ENCODE measurements at regions not wholly inside any gene's neighbourhood (a gene's known extent, or its start where the extent isn't known, plus 50 kb on each side); places are given as distances from the start of the nearest gene placed in this dataset.
"Not testable (repeated sequence)": the region's sequence is repeated elsewhere in the genome, so short reads cannot be mapped to it uniquely, and the experiment has no call there.

DNA sequence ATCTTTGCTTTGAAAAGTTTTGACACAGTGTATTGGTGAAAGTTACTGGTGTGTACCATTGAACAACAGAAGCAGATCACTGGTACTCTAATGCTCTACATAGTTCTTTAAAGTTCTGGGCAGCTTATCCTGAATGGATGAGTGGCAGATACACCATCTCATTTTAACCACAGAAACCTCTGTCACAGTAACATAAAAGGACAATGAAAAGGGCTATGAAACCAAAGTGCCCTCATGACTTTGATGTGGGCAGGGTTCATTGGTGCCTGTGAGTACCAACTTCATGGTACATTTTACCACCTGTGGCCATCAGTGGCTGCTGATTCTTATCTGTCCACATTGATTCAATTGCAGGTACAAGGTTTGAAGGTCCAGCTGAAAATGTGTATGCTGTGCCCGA is 285.7 kb upstream of the PREP start:
- CTCF ChIA-PET, result no interaction called here
- no peaks in the 10 kb centered on the region for H3K27me3 ChIP-seq (ENCODE audit: insufficient read depth)
- H3K4me1 ChIP-seq (ENCODE audit: control insufficient read depth in 1 of 2, insufficient read depth in 2 of 2, low read depth in 1 of 2, low read length in 1 of 2), result 0 out of 4 replicates have a peak, but pooled peaks cover 0 to 8% of the 10 kb centered on the region in 2 experiments
- no peak overlapping the region for H3K9ac ChIP-seq
- H4K20me1 ChIP-seq (ENCODE audit: insufficient read depth), result no peaks in the 10 kb centered on the region
- H3F3A ChIP-seq (replicated peaks; ENCODE audit: insufficient read depth), result no peaks in the 10 kb centered on the region
- H3K4me2 ChIP-seq, result no peak overlapping the region
- H3K79me2 ChIP-seq (ENCODE audit: insufficient read depth), result no peaks in the 10 kb centered on the region
- no peak for TF ChIP-seq TAF1 (IDR thresholded peaks at IDR 0.05; ENCODE audit: borderline replicate concordance, low read depth, low read length)
- no peak for TF ChIP-seq YY1 (IDR thresholded peaks at IDR 0.05; ENCODE audit: low read depth)
- TF ChIP-seq SMC3 (IDR thresholded peaks at IDR 0.05; ENCODE audit: low read depth, low read length), result no peak
- TF ChIP-seq TCF12 (IDR thresholded peaks at IDR 0.05), result no peak
- TF ChIP-seq TEAD4 (IDR thresholded peaks at IDR 0.05; ENCODE audit: borderline replicate concordance, insufficient read depth), result no peak
- TF ChIP-seq ELF1 (IDR thresholded peaks at IDR 0.05), result no peak
- no peak for TF ChIP-seq GABPA (IDR thresholded peaks at IDR 0.05; ENCODE audit: low read depth)
- no peak overlapping the region for H3K4me3 ChIP-seq (ENCODE audit: low read depth in 2 of 2, low read length in 1 of 2)
- no peaks in the 10 kb centered on the region for H3K9me3 ChIP-seq
- 50% methylated on average over 1 of the region's 1 CpG for WGBS (ENCODE audit: low lambda C conversion rate)
- H3K36me3 ChIP-seq (replicated peaks in 1 of 2; ENCODE audit: control insufficient read depth in 1 of 2, insufficient read depth in 2 of 2, low read length in 1 of 2), result no peaks in the 10 kb centered on the region
- no peaks in the 10 kb centered on the region for H3K9me2 ChIP-seq
- H2AFZ ChIP-seq (ENCODE audit: low read depth), result no peak overlapping the region
- no peak overlapping the region for H3K27ac ChIP-seq (ENCODE audit: low read depth in 2 of 2, low read length in 1 of 2)
- no peak for DNase-seq
- POLR2A ChIA-PET, result no interaction called here

DNA sequence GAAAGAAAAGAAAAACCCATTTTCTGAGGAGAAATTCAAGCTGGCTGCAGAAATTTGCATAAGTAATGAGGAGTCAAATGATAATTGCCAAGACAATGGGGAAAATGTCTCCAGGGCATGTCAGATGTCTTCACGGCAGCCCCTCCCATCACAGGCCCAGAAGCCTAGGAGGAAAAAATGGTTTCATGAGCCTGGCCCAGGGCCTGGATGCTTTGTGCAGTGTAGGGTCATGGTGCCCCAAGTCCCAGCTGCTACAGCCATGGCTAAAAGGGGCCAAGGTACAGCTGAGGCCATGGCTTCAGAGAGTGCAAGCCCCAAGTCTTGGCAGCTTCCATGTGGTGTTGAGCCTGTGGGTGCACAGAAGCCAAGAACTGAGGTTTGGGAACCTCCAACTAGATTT is 283.9 kb upstream of the PREP start:
- CTCF ChIA-PET, POLR2A ChIA-PET: not testable (repeated sequence)

DNA sequence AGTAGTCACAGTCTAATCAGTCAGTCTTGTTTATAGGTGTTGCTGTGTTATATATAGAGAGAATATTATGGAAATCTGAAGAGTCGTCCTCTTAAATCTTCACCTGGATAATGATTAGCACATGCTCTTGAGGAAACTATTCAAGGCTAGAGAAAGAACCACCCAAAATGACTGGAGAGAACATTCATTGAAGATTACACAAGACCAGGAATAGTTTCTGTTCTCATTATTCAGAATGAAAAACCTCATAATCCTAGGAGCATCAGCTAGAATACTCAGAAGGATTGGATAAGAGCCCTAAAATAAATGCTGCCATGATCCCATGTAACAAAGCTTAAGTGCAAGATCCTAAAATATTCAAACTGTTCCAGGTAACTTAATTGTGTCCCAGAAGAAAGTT is 278.2 kb upstream of the PREP start:
- WGBS (ENCODE audit: low lambda C conversion rate), result 63% methylated on average over 1 of the region's 1 CpG
- no peak overlapping the region for H2AFZ ChIP-seq (ENCODE audit: low read depth)
- no peaks in the 10 kb centered on the region for H3F3A ChIP-seq (replicated peaks; ENCODE audit: insufficient read depth)
- H3K4me3 ChIP-seq (ENCODE audit: low read depth in 2 of 2, low read length in 1 of 2), result no peak overlapping the region
- ChIA-PET CTCF (no interaction called here), POLR2A (no interaction called here)
- DNase-seq, result no peak
- no peaks in the 10 kb centered on the region for H4K20me1 ChIP-seq (ENCODE audit: insufficient read depth)
- no peak for TF ChIP-seq SIN3A (IDR thresholded peaks at IDR 0.05; ENCODE audit: borderline replicate concordance, low read depth, low read length)
- TF ChIP-seq YY1 (IDR thresholded peaks at IDR 0.05; ENCODE audit: low read depth), result no peak
- no peak for TF ChIP-seq ELF1 (IDR thresholded peaks at IDR 0.05)
- no peak for TF ChIP-seq RFX5 (IDR thresholded peaks at IDR 0.05; ENCODE audit: low read length)
- TF ChIP-seq RCOR1 (IDR thresholded peaks at IDR 0.05; ENCODE audit: low read length), result no peak
- TF ChIP-seq CHD2 (IDR thresholded peaks at IDR 0.05; ENCODE audit: low read length, partially characterized antibody), result no peak
- TF ChIP-seq, protein P1, sequence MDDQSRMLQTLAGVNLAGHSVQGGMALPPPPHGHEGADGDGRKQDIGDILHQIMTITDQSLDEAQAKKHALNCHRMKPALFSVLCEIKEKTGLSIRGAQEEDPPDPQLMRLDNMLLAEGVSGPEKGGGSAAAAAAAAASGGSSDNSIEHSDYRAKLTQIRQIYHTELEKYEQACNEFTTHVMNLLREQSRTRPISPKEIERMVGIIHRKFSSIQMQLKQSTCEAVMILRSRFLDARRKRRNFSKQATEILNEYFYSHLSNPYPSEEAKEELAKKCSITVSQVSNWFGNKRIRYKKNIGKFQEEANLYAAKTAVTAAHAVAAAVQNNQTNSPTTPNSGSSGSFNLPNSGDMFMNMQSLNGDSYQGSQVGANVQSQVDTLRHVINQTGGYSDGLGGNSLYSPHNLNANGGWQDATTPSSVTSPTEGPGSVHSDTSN (IDR thresholded peaks at IDR 0.05), result no peak
- no peak for TF ChIP-seq FOSL2 (IDR thresholded peaks at IDR 0.05; ENCODE audit: borderline replicate concordance, low read depth)
- TF ChIP-seq, protein P2, sequence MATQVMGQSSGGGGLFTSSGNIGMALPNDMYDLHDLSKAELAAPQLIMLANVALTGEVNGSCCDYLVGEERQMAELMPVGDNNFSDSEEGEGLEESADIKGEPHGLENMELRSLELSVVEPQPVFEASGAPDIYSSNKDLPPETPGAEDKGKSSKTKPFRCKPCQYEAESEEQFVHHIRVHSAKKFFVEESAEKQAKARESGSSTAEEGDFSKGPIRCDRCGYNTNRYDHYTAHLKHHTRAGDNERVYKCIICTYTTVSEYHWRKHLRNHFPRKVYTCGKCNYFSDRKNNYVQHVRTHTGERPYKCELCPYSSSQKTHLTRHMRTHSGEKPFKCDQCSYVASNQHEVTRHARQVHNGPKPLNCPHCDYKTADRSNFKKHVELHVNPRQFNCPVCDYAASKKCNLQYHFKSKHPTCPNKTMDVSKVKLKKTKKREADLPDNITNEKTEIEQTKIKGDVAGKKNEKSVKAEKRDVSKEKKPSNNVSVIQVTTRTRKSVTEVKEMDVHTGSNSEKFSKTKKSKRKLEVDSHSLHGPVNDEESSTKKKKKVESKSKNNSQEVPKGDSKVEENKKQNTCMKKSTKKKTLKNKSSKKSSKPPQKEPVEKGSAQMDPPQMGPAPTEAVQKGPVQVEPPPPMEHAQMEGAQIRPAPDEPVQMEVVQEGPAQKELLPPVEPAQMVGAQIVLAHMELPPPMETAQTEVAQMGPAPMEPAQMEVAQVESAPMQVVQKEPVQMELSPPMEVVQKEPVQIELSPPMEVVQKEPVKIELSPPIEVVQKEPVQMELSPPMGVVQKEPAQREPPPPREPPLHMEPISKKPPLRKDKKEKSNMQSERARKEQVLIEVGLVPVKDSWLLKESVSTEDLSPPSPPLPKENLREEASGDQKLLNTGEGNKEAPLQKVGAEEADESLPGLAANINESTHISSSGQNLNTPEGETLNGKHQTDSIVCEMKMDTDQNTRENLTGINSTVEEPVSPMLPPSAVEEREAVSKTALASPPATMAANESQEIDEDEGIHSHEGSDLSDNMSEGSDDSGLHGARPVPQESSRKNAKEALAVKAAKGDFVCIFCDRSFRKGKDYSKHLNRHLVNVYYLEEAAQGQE (IDR thresholded peaks at IDR 0.05; ENCODE audit: low read depth, low read length), result no peak
- no peak overlapping the region for H3K4me2 ChIP-seq
- H3K9me3 ChIP-seq, result peaks cover 8% of the 10 kb centered on the region; the same call in 1 of the 2 replicates
- no peaks in the 10 kb centered on the region for H3K9me2 ChIP-seq
- H3K79me2 ChIP-seq (ENCODE audit: insufficient read depth), result no peaks in the 10 kb centered on the region
- no peaks in the 10 kb centered on the region for H3K4me1 ChIP-seq (ENCODE audit: control insufficient read depth in 1 of 2, insufficient read depth in 2 of 2, low read depth in 1 of 2, low read length in 1 of 2)
- H3K9ac ChIP-seq, result no peak overlapping the region
- peaks cover 0 to 4% of the 10 kb centered on the region in 2 experiments for H3K36me3 ChIP-seq (replicated peaks in 1 of 2; ENCODE audit: control insufficient read depth in 1 of 2, insufficient read depth in 2 of 2, low read length in 1 of 2)
- H3K27me3 ChIP-seq (ENCODE audit: insufficient read depth), result no peaks in the 10 kb centered on the region
- H3K27ac ChIP-seq (ENCODE audit: low read depth in 2 of 2, low read length in 1 of 2), result no peak overlapping the region

More for the DNA sequence above, 283.9 kb upstream of the PREP start:
- not testable (repeated sequence) for H3K9me3 ChIP-seq; H3K4me3 ChIP-seq (ENCODE audit: low read depth in 2 of 2, low read length in 1 of 2); H4K20me1 ChIP-seq (ENCODE audit: insufficient read depth); H3K36me3 ChIP-seq (replicated peaks in 1 of 2; ENCODE audit: control insufficient read depth in 1 of 2, insufficient read depth in 2 of 2, low read length in 1 of 2); H3F3A ChIP-seq (replicated peaks; ENCODE audit: insufficient read depth); H3K79me2 ChIP-seq (ENCODE audit: insufficient read depth); H3K4me1 ChIP-seq (ENCODE audit: control insufficient read depth in 1 of 2, insufficient read depth in 2 of 2, low read depth in 1 of 2, low read length in 1 of 2); H3K4me2 ChIP-seq; H3K9me2 ChIP-seq; H3K9ac ChIP-seq; H3K27ac ChIP-seq (ENCODE audit: low read depth in 2 of 2, low read length in 1 of 2); DNase-seq; H3K27me3 ChIP-seq (ENCODE audit: insufficient read depth); H2AFZ ChIP-seq (ENCODE audit: low read depth)
- 17% methylated on average over 1 of the region's 1 CpG for WGBS (ENCODE audit: low lambda C conversion rate)
